ENCODE measurements at regions not wholly inside any gene's neighbourhood (a gene's known extent, or its start where the extent isn't known, plus 50 kb on each side); places are given as distances from the start of the nearest gene placed in this dataset.

DNA sequence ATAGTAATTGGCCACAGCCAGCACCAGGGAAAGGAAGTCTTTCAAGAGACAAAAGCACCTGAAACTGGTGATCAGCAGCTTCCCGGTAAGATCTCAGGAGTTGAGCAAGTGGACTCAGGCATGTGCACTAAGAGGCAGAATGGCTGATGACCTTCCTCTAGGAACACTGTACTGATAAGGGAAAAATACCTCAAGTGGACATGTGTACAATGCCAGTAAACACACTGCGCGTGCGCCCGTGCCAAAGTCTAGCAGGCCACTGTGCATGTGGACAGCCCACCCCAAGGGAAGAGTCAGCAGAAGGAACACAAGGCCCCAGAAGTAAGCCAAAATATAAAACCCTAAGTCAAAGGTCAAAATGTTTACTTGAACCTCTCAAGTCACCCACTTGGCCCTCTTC is 423.0 kb downstream of the TUSC1 start:
- TF ChIP-seq, protein P1, sequence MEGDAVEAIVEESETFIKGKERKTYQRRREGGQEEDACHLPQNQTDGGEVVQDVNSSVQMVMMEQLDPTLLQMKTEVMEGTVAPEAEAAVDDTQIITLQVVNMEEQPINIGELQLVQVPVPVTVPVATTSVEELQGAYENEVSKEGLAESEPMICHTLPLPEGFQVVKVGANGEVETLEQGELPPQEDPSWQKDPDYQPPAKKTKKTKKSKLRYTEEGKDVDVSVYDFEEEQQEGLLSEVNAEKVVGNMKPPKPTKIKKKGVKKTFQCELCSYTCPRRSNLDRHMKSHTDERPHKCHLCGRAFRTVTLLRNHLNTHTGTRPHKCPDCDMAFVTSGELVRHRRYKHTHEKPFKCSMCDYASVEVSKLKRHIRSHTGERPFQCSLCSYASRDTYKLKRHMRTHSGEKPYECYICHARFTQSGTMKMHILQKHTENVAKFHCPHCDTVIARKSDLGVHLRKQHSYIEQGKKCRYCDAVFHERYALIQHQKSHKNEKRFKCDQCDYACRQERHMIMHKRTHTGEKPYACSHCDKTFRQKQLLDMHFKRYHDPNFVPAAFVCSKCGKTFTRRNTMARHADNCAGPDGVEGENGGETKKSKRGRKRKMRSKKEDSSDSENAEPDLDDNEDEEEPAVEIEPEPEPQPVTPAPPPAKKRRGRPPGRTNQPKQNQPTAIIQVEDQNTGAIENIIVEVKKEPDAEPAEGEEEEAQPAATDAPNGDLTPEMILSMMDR (IDR thresholded peaks at IDR 0.05; ENCODE audit: control extremely low read depth, extremely low read depth) = no peak
- ATAC-seq (ENCODE audit: insufficient read depth, low FRiP score) = no peak
- H3K9me3 ChIP-seq (ENCODE audit: control insufficient read depth in 4 of 4, insufficient read depth in 3 of 4, low read length in 3 of 4) = no peaks in the 10 kb centered on the region
- H3K9ac ChIP-seq (ENCODE audit: insufficient read depth in 1 of 2, low read length in 2 of 2) = no peak overlapping the region
- H3K4me3 ChIP-seq = no peak overlapping the region
- no peaks in the 10 kb centered on the region for H3K4me1 ChIP-seq (ENCODE audit: control insufficient read depth in 5 of 5, insufficient read depth in 5 of 5, low read length in 5 of 5)
- H3K27me3 ChIP-seq (ENCODE audit: control insufficient read depth in 3 of 3, insufficient read depth in 3 of 3, low read length in 2 of 3) = no peaks in the 10 kb centered on the region
- DNase-seq = no peak
- H3K36me3 ChIP-seq (ENCODE audit: control insufficient read depth in 4 of 4, insufficient read depth in 4 of 4, low read length in 4 of 4) = no peaks in the 10 kb centered on the region
- H3K27ac ChIP-seq (ENCODE audit: low read depth in 1 of 2, low read length in 1 of 2) = no peak overlapping the region
- WGBS, 2 donors = 70 to 76% methylated on average over 5 of the region's 5 CpGs

DNA sequence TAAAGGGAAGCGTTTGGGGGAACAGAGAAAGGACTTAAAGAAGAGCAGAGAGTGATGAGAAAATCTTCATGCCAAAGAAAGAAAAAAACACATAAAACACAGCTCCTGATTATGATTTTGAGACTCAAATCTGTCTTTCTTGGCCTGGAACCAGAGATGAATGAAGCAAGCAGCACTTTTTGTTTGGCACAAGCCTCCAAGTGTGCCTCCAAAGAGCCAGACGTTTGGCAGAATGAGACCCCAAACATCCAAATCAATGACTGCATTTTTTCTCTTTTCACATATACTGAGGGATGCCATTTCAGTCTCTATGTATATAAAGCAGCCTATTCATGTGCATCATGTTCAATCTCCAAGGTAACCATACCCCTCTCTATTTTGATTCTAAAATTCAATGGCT is 424.2 kb downstream of the TUSC1 start:
- Histone ChIP-seq H3K4me1 (ENCODE audit: control insufficient read depth in 5 of 5, insufficient read depth in 5 of 5, low read length in 5 of 5) (no peaks in the 10 kb centered on the region), H3K9me3 (ENCODE audit: control insufficient read depth in 4 of 4, insufficient read depth in 3 of 4, low read length in 3 of 4) (no peaks in the 10 kb centered on the region), H3K27ac (ENCODE audit: low read depth in 1 of 2, low read length in 1 of 2) (no peak overlapping the region), H3K9ac (ENCODE audit: insufficient read depth in 1 of 2, low read length in 2 of 2) (no peak overlapping the region), H3K4me3 (no peak overlapping the region), H3K36me3 (ENCODE audit: control insufficient read depth in 4 of 4, insufficient read depth in 4 of 4, low read length in 4 of 4) (no peaks in the 10 kb centered on the region), H3K27me3 (ENCODE audit: control insufficient read depth in 3 of 3, insufficient read depth in 3 of 3, low read length in 2 of 3) (no peaks in the 10 kb centered on the region)
- ATAC-seq (ENCODE audit: insufficient read depth, low FRiP score) (no peak), DNase-seq (no peak)
- TF ChIP-seq, protein P1 (IDR thresholded peaks at IDR 0.05; ENCODE audit: control extremely low read depth, extremely low read depth) = no peak
- 38% methylated on average over 2 of the region's 2 CpGs for WGBS, 2 donors

DNA sequence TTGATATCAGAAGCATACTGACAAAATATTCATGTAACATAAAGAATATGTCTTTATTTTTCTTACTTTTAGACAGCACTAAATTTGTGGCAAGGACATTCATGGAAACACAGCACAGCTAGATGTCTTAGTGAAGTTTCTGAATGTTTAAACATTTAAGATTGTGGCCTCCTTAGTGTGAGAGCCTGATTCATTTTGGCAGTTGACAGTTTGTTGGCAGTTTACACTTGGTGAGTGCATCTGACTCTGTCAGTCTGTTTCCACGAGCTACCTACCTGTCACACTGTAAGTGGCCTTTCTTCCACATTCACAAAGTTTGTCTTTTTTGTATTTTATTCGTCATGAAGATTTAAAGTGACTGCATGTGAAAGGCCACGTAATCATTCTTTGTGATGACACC is 436.8 kb downstream of the TUSC1 start:
- no peak overlapping the region for H3K27ac ChIP-seq (ENCODE audit: low read depth in 1 of 2, low read length in 1 of 2)
- WGBS, 2 donors = 56 to 73% methylated on average over 3 of the region's 3 CpGs
- no peaks in the 10 kb centered on the region for H3K27me3 ChIP-seq (ENCODE audit: control insufficient read depth in 3 of 3, insufficient read depth in 3 of 3, low read length in 2 of 3)
- no peak overlapping the region for H3K4me3 ChIP-seq
- DNase-seq = peak in 1 of 3 donors; percentile 21
- ATAC-seq (ENCODE audit: insufficient read depth, low FRiP score) = no peak
- no peaks in the 10 kb centered on the region for H3K9me3 ChIP-seq (ENCODE audit: control insufficient read depth in 4 of 4, insufficient read depth in 3 of 4, low read length in 3 of 4)
- no peaks in the 10 kb centered on the region for H3K4me1 ChIP-seq (ENCODE audit: control insufficient read depth in 5 of 5, insufficient read depth in 5 of 5, low read length in 5 of 5)
- H3K36me3 ChIP-seq (ENCODE audit: control insufficient read depth in 4 of 4, insufficient read depth in 4 of 4, low read length in 4 of 4) = no peaks in the 10 kb centered on the region
- TF ChIP-seq, protein P1 (IDR thresholded peaks at IDR 0.05; ENCODE audit: control extremely low read depth, extremely low read depth) = no peak
- H3K9ac ChIP-seq (ENCODE audit: insufficient read depth in 1 of 2, low read length in 2 of 2) = no peak overlapping the region

Data from lung (tissue), 11 donors.